K562 (cell line): ENCODE measurements at regions not wholly inside any gene's neighbourhood (a gene's known extent, or its start where the extent isn't known, plus 50 kb on each side); places are given as distances from the start of the nearest gene placed in this dataset.

ENCODE experiments used
- CBX5 ChIP-seq: IDR thresholded peaks from 2 replicates; pipeline ENCODE4 v1.6.1; 2014; ENCODE audit warnings: low read depth, borderline replicate concordance
- EZH2 ChIP-seq: IDR thresholded peaks from 2 replicates; pipeline ENCODE4 v1.6.1; 2012; ENCODE audit warnings: low read depth, mild to moderate bottlenecking, inconsistent platforms, low read length, borderline replicate concordance
- FOS ChIP-seq: IDR thresholded peaks from 3 replicates; pipeline ENCODE4 v1.6.1; 2011; ENCODE audit not compliant: insufficient read length; ENCODE audit errors: extremely low read depth
- POLR2AphosphoS5 ChIP-seq: IDR thresholded peaks from 2 replicates; pipeline ENCODE4 v1.6.1; 2011; ENCODE audit warnings: mild to moderate bottlenecking, low read depth, low read length, moderate library complexity; ENCODE audit not compliant: control insufficient read depth, insufficient read depth
- RBM34 ChIP-seq: fragments of 200-400 bp; formaldehyde crosslinking; IDR thresholded peaks from 2 replicates; pipeline ENCODE4 v1.6.1; 2018; ENCODE audit warnings: low read length, borderline replicate concordance; ENCODE audit not compliant: insufficient read depth
- TF ChIP-seq, protein P1 (sequence below), 3 experiments: IDR thresholded peaks in 2 of 3; conservative IDR thresholded peaks in 1 of 3; 2 replicates each; pipeline ENCODE4 v1.5.1; 2011 to 2012; ENCODE audit warnings: low read length in 3 of 3, mild to moderate bottlenecking in 3 of 3, control low read depth in 2 of 3, improper control_type of control experiment in 1 of 3, inconsistent platforms in 1 of 3, low read depth in 1 of 3, mixed read lengths in 1 of 3, moderate library complexity in 1 of 3; ENCODE audit not compliant: insufficient read depth in 2 of 3

DNA sequence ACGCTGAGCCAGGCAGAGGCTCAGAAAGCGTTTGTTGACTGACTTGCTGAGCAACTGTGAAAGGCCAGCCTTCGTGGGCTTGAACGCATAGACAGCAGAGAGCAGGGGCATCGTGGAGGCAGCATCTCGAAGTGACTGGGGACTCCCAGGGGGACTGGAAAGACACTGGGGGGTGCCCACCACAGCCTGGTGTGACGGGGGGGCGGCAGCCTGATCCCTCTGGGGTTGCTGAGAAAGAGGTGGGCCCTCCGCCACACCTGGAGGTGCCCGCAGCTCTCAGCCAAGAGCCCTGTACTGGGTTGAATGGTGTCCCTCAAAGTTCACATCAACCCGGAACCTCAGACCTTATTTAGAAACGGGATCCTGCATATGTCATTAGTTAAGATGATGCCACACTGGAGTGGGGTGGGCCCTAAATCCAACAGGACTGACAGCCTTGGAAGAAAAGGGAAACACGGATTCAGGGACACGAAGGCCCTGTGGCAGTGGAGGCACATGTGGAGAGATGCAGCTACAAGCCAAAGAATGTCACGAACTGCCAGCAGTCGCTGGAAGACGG, 84.6 kb downstream of the RFLNA start:
- no peak for TF ChIP-seq CBX5
- TF ChIP-seq FOS, result no peak
- TF ChIP-seq, protein P1, sequence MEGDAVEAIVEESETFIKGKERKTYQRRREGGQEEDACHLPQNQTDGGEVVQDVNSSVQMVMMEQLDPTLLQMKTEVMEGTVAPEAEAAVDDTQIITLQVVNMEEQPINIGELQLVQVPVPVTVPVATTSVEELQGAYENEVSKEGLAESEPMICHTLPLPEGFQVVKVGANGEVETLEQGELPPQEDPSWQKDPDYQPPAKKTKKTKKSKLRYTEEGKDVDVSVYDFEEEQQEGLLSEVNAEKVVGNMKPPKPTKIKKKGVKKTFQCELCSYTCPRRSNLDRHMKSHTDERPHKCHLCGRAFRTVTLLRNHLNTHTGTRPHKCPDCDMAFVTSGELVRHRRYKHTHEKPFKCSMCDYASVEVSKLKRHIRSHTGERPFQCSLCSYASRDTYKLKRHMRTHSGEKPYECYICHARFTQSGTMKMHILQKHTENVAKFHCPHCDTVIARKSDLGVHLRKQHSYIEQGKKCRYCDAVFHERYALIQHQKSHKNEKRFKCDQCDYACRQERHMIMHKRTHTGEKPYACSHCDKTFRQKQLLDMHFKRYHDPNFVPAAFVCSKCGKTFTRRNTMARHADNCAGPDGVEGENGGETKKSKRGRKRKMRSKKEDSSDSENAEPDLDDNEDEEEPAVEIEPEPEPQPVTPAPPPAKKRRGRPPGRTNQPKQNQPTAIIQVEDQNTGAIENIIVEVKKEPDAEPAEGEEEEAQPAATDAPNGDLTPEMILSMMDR (IDR thresholded peaks at IDR 0.05 in 2 of 3, conservative IDR thresholded peaks at IDR 0.05 in 1 of 3; ENCODE audit: insufficient read depth in 2 of 3, low read depth in 1 of 3, low read length in 3 of 3), result no peak
- TF ChIP-seq RBM34, result no peak
- no peak for TF ChIP-seq EZH2
- TF ChIP-seq POLR2AphosphoS5, result no peak
